HG02610 (cell line): ENCODE measurements at regions not wholly inside any gene's neighbourhood (a gene's known extent, or its start where the extent isn't known, plus 50 kb on each side); places are given as distances from the start of the nearest gene placed in this dataset.

Experiments used
- ATAC-seq: cut with Tn5 transposase; IDR thresholded peaks from one replicate; pipeline ENCODE4 v1.9.1; 2021; ENCODE audit warnings: mild to moderate bottlenecking, moderate library complexity; ENCODE audit not compliant: unreplicated experiment

DNA sequence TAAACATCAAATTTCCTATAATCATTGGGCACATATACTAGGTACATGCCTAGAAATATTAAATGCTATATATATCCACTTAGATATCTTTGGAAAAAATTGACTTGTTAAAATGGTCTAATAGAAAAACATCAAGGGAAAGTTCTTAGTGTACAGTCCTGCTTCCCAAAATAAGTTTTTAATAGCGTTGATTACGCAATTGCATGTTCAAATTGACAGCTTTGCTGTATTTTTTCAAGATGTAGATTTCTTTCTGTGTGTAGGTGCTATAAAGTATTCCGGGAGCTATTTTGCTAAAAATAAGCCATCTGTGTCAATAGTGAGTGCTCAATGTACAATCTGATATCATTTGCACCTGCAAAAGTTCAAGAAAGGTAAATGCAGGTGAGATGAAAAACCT, 463.9 kb upstream of the ATP2B1 start:
- ATAC-seq: no peak

DNA sequence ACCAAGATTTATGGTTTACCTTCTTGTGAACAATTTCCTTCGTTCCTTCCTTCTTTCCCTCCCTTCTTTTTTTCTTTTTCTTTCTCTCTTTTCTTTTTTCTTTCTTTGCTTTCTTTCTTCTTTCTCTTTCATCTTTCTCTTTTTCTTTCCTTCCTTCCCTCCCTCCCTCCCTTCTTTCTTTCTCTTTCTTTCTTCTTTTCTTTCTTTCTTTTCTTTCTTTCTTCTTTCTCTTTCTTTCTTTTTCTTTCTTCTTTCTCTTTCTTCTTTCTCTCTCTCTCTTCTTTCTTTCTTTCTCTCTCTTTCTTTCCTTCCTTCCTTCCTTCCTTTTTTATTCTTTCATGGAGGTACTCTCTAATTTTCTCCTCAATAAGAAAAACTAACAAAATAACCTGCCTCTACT, 462.1 kb upstream of the ATP2B1 start:
- no peak for ATAC-seq

DNA sequence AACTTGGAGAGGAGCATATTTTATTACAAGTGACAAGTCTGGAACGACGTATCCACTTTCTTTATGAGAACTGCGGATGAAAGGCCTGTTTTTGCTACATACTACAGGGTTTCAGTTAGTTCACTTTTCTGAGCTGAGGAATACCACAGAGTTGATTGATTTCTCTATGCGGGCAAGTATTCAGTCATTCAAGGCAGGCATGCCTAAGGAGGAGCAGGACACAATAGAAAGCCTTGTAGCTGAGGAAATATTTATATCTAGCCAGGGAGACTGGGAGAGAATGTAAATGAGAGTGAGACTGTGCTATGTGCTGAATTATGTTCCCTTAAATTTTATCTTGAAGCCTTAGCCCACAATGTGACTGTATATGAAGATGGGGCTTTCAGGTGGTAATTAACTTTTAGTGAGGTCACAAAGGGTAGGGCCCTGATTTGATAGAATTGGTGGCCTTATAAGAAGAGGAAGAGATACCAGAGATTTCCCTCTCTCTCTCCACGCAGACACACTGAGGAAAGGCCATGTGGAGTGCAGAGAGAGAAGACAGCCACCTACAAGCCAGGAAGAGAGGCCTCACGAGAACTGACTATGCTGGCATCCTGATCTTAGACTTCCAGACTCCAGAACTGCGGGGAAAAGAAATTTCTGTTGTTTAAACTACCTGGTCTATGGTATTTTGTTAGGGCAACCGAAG, 459.0 kb upstream of the ATP2B1 start:
- ATAC-seq: no peak

- no peak for ATAC-seq
These were observed 458.0 kb upstream of the ATP2B1 start for GRCh38 chr12:90166671-90167070.

DNA sequence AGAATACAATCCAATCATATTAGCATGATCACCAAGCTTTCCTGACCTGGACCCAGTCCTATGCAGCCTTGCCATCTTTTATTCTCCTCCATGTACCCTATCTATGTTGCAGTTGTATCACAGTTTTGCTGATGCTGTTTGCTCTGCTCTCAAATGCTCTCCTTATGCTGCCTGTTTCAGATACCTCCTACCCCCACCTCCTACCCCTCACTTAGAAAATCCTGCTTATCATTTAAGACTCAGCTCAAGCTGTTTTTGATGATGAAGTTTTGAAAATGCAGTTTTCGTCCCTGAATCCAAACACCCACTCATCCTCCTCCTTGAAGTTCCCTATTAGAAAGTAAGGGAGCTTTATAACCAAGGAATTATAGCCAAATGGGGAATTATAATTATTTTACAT, 457.4 kb upstream of the ATP2B1 start:
- ATAC-seq: no peak

DNA sequence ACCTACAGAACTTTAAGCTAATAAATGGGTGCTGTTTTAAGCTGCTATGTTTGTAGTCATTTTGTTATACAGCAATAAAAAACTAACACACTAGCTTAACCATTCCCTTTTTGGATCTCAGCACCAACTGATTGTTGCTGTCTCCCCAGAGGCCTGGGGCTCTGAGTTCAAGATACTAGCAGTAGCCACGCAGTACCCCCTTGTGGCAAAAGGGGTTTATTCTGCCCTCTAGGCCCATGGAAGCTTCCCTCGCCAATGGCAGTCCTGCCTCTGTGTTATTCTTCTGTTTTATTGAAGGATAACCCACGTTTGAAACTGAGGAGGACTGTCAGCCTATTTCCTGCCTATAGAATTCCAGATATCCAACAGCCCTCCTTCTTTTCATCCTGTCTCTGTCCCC, 455.3 kb upstream of the ATP2B1 start:
- ATAC-seq: no peak

GRCh38 chr12:90153827-90154226, 445.2 kb upstream of the ATP2B1 start:
- peak; percentile 60 for ATAC-seq

- peak; percentile 42 for ATAC-seq
These were observed 444.4 kb upstream of the ATP2B1 start for GRCh38 chr12:90152897-90153624.

DNA sequence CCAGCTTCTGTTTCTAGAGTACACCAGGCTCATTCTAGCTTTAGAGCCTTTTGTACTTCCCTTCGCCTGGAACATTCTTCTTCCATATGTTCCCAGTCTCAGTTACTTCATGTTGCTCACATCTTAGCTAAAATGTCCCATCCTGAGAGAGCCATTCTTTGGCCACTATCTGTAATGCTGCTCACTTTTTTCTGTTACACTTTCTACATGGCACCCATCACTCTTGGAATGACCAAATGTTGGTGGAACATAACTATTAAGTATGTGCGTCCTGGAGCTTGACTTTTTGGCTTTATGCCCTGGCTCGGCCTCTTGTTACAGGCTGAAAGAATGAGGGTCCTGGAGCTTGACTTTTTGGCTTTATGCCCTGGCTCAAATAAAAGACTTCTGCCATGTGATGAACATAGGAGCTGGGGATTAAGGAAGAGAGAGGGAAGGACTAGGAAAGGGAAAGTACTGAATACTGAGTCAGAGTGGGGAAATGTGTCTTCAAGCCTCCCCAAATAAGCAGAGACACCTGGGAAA, 442.9 kb upstream of the ATP2B1 start:
- ATAC-seq: no peak

GRCh38 chr12:90149453-90149852, 440.8 kb upstream of the ATP2B1 start:
- no peak for ATAC-seq

- ATAC-seq: no peak
These were observed 420.9 kb upstream of the ATP2B1 start for GRCh38 chr12:90129366-90130030.

DNA sequence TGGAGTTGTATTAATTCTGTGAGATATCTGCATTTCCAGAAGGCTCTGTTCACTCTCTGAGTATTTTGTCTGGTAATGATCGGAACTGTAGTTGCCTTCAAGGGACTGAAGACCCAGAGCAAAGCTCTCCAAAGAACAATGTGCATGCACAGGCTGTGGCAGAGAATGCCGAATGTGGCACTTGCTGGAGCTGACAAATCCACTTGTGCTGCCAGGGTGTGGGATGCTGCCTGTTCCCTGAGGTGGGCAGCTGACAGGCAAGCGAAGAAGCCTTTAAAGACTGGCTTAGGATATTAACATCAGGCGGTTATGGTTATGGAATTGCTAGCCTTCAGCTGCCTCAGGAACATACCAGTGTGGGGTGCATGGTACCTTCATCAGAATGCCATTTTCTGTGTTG, 419.9 kb upstream of the ATP2B1 start:
- ATAC-seq: no peak

DNA sequence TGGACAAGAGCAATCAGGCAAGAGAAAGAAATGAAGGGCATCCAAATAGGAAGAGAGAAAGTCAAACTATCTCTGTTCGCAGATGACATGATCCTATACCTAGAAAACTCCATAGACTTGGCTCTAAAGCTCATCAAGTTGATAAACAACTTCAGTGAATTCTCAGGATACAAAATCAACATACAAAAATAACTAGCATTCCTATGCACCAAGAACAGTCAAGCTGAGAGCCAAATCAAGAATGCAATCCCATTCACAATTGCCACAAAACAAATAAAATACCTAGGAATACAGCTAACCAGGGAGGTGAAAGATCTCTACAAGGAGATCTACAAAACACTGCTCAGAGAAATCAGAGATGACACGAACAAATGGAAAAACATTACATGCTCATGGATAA, 417.5 kb upstream of the ATP2B1 start:
- no peak for ATAC-seq

DNA sequence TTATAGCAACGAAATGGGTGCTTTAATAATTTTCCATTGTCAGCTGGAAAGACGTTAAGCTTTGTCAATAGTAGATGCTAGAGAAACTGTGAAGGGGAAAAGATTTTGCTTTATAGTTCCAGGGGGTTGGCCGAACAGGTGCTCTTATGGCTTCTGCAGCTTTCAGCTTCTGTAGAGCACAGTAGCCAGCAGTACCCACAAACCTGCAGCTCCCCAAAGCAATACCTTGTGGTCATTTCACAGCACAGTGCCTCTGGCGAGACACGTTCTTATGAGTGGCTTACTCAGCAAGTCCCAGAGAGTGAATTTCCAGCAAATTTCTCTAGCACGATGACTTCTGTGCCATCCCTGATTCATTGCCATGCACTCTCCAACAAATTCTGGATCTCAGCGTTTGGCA, 416.3 kb upstream of the ATP2B1 start:
- no peak for ATAC-seq

DNA sequence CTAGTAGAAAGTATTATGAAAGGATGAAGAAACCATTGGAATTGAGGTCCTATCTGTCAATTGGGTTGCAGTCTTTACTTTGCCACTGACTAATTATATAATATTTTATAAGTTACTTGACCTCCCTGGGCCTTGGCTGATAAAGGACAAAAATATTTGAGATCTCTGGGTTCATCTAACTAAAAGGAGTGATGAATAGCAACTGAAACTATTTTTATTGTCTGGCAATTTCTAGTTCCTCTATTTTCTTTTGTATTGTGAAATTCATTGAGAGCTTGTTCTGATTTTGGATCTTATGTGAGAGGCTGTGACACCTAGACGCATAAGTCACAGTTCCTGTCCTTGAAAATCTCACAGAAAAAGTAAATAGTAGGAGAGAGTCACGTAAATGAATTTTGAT, 415.7 kb upstream of the ATP2B1 start:
- no peak for ATAC-seq

GRCh38 chr12:90122681-90123080, 414.0 kb upstream of the ATP2B1 start:
- no peak for ATAC-seq

- ATAC-seq: no peak
These were observed 412.0 kb upstream of the ATP2B1 start for GRCh38 chr12:90120627-90121026.

- ATAC-seq: no peak
These were observed 404.0 kb upstream of the ATP2B1 start for GRCh38 chr12:90112666-90113065.

GRCh38 chr12:90111791-90112580, 403.3 kb upstream of the ATP2B1 start:
- no peak for ATAC-seq

- no peak for ATAC-seq
These were observed 397.9 kb upstream of the ATP2B1 start for GRCh38 chr12:90106568-90106967.
